K562 (cell line): ENCODE measurements at regions not wholly inside any gene's neighbourhood (a gene's known extent, or its start where the extent isn't known, plus 50 kb on each side); places are given as distances from the start of the nearest gene placed in this dataset.

Experiments
- ATAC-seq: fragments of 200-7000 bp; cut with Tn5 transposase; 3 replicates; pipeline ENCODE4 v1.9.1; 2020; ENCODE audit warnings: moderate library complexity
- BruUV-seq: library from RNA; stranded (reverse); fragments of 400-500 nt; replicated peaks from 2 replicates; lab custom pipeline; 2021; lab: Mats Ljungman, UMichigan
- CTCF ChIA-PET: fragments of 300-600 bp; formaldehyde crosslinking; extraction: SDS; loops from one replicate; lab custom pipeline; 2021; ENCODE audit warnings: low intra/inter-chr PET ratio; lab: Yijun Ruan, JAX
- POLR2A ChIA-PET: fragments of 300-600, 350-650 bp; sonication (Branson Sonifier 250); formaldehyde crosslinking; extraction: SDS; loops from one replicate; lab custom pipeline; 2021; ENCODE audit warnings: antibody characterized with exemption, inconsistent platforms; lab: Yijun Ruan, JAX
- DNase-seq, 4 experiments: peaks; one replicate each; pipeline versions ENCODE4 v3.0.0 to v3.0.0-alpha.2; 2011 to 2018; ENCODE audit warnings: low spot score in 3 of 4, mixed read lengths in 3 of 4; ENCODE audit errors: extremely low read depth in 1 of 4
- FAIRE-seq: peaks from 2 replicates; lab custom pipeline; 2011; peaks lifted over from hg19 to GRCh38; lab: Jason Lieb, UNC
- H2AFZ ChIP-seq: 2 replicates; pipeline ENCODE4 v1.6.0; 2011; ENCODE audit warnings: low read depth, low read length, control low read depth, inconsistent platforms
- H3K27ac ChIP-seq: fragments of 200-600 bp; 3 replicates; pipeline ENCODE4 v1.8.0; 2011; ENCODE audit warnings: low read depth, mild to moderate bottlenecking, control low read depth, inconsistent platforms, low read length, moderate library complexity, mixed read lengths; ENCODE audit errors: extremely low read depth
- H3K27me3 ChIP-seq, 2 experiments: fragments of 300-600 bp in 1 of 2; 2 replicates in 1 of 2; 3 replicates in 1 of 2; pipeline versions ENCODE4 v1.6.0 to v1.8.0; 2011; ENCODE audit warnings: inconsistent platforms in 2 of 2, low read length in 2 of 2, mild to moderate bottlenecking in 1 of 2, mixed read lengths in 1 of 2, moderate library complexity in 1 of 2; ENCODE audit not compliant: control insufficient read depth in 2 of 2, insufficient read depth in 2 of 2
- H3K36me3 ChIP-seq: fragments of 300-600 bp; 3 replicates; pipeline ENCODE4 v1.8.0; 2011; ENCODE audit warnings: mild to moderate bottlenecking, low read length, inconsistent platforms; ENCODE audit not compliant: control insufficient read depth, insufficient read depth
- H3K4me1 ChIP-seq, 2 experiments: fragments of 200-600 bp in 1 of 2; replicated peaks in 1 of 2; 2 replicates in 1 of 2; 3 replicates in 1 of 2; pipeline versions ENCODE4 v1.5.1 to v1.8.0; 2011; ENCODE audit warnings: inconsistent platforms in 2 of 2, low read length in 2 of 2, mild to moderate bottlenecking in 1 of 2, mixed read lengths in 1 of 2, moderate library complexity in 1 of 2; ENCODE audit not compliant: control insufficient read depth in 2 of 2, insufficient read depth in 2 of 2
- H3K4me2 ChIP-seq: 2 replicates; pipeline ENCODE4 v1.6.1; 2011; ENCODE audit warnings: low read length, control low read depth, inconsistent platforms, mixed read lengths; ENCODE audit not compliant: insufficient read depth
- H3K4me3 ChIP-seq: fragments of 200-600 bp; sonication (generic), shearing (Covaris generic); 2 replicates; pipeline ENCODE4 v1.5.1; 2016; ENCODE audit warnings: control low read depth, inconsistent platforms
- H3K79me2 ChIP-seq: fragments of 200-600 bp; 3 replicates; pipeline ENCODE4 v1.8.0; 2011; ENCODE audit warnings: low read length, inconsistent platforms; ENCODE audit not compliant: control insufficient read depth, insufficient read depth
- H3K9ac ChIP-seq, 2 experiments: 2 replicates each; pipeline versions ENCODE4 v1.6.0 to v1.6.1; 2011; ENCODE audit warnings: low read depth in 2 of 2, low read length in 2 of 2, control low read depth in 1 of 2, inconsistent platforms in 1 of 2, mild to moderate bottlenecking in 1 of 2, mixed read lengths in 1 of 2; ENCODE audit not compliant: insufficient read depth in 1 of 2
- H3K9me1 ChIP-seq: one replicate; pipeline ENCODE4 v1.6.0; 2011; ENCODE audit warnings: inconsistent platforms, mild to moderate bottlenecking, low read length, moderate library complexity; ENCODE audit not compliant: control insufficient read depth, insufficient read depth
- H3K9me3 ChIP-seq: replicated peaks from 2 replicates; pipeline ENCODE4 v1.5.1; 2011; ENCODE audit warnings: low read depth, low read length, inconsistent platforms; ENCODE audit not compliant: control insufficient read depth, insufficient read depth
- H4K20me1 ChIP-seq: replicated peaks from 2 replicates; pipeline ENCODE4 v1.6.1; 2011; ENCODE audit warnings: low read length, inconsistent platforms, mixed read lengths; ENCODE audit not compliant: control insufficient read depth, insufficient read depth
- ATF3 ChIP-seq, 2 experiments: fragments of 450-650 bp in 1 of 2; sonication (generic) in 1 of 2; formaldehyde crosslinking in 1 of 2; IDR thresholded peaks in 1 of 2; conservative IDR thresholded peaks in 1 of 2; 2 replicates each; pipeline versions ENCODE4 v1.6.1 to v1.8.1; 2016 to 2023; ENCODE audit warnings: mild to moderate bottlenecking in 2 of 2, moderate library complexity in 2 of 2, inconsistent platforms in 1 of 2, missing genetic modification reagents in 1 of 2
- MEIS2 ChIP-seq: fragments of 450-650 bp; IDR thresholded peaks from 2 replicates; pipeline ENCODE4 v1.6.1; 2014; ENCODE audit warnings: mild to moderate bottlenecking; ENCODE audit not compliant: partially characterized antibody
- POLR2A ChIP-seq: fragments of 450-650 bp; conservative IDR thresholded peaks from 2 replicates; pipeline ENCODE4 v1.6.1; 2016
- PRMT5 ChIP-seq: sonication (generic); formaldehyde crosslinking; IDR thresholded peaks from 2 replicates; pipeline ENCODE4 v1.5.0; 2020; ENCODE audit warnings: missing genetic modification reagents
- ZNF280B ChIP-seq: fragments of 250-450 bp; sonication (Bioruptor Pico); IDR thresholded peaks from 2 replicates; pipeline ENCODE4 v1.5.1; 2021; ENCODE audit warnings: mild to moderate bottlenecking
- WGBS: fragments of 100-300 bp; shearing (Covaris generic); methylation state at CpG from one replicate; pipeline ENCODE4 v1.1.6; 2016; ENCODE audit warnings: low coverage, mixed read lengths; ENCODE audit not compliant: insufficient coverage; ENCODE audit errors: missing lambda C conversion rate; 5-methylcytosine and 5-hydroxymethylcytosine counted together
- in situ Hi-C: fragments of 300-500 bp; cut with MboI; formaldehyde crosslinking; loops from 4 replicates; pipeline ENCODE4 v1.15.0; 2018; ENCODE audit warnings: inconsistent platforms, mixed read lengths
- intact Hi-C: fragments of 100-400 bp; cut with micrococcal nuclease; formaldehyde crosslinking; loops from 2 replicates; pipeline ENCODE4 v1.14.2; 2022

GRCh38 chr6:138592749-138593123 lies 93.4 kb upstream of the NHSL1 start:
- no peak for DNase-seq
- Histone ChIP-seq H4K20me1 (no peaks in the 10 kb centered on the region), H3K27ac (no peak overlapping the region), H3K9me1 (no peaks in the 10 kb centered on the region), H2AFZ (no peak overlapping the region), H3K9me3 (no peaks in the 10 kb centered on the region), H3K4me1 (no peaks in the 10 kb centered on the region), H3K36me3 (no peaks in the 10 kb centered on the region), H3K4me2 (no peak overlapping the region)
- ChIA-PET CTCF (no interaction called here), POLR2A (no interaction called here)
- in situ Hi-C loops (no loop called here), intact Hi-C loops (loop anchor here (5.0 kb wide), 1 partner anchor 395 kb away; the partner anchor contains the start of gene REPS1)
- FAIRE-seq, result no peak
- no peak for TF ChIP-seq PRMT5 (CRISPR knock-in tag)
- no peak for TF ChIP-seq POLR2A
- TF ChIP-seq ATF3 (IDR thresholded peaks at IDR 0.05), result no peak
- no peak for TF ChIP-seq ATF3 (CRISPR knock-in tag; conservative IDR thresholded peaks at IDR 0.05)
- no peak for TF ChIP-seq ZNF280B (CRISPR knock-in tag)
- peak; percentile 15 for TF ChIP-seq MEIS2
- TF ChIP-seq, all 486 proteins: peak for 1
- no peak overlapping the region for H3K9ac ChIP-seq
- H3K27me3 ChIP-seq, result peaks cover 14 to 50% of the 10 kb centered on the region in 2 experiments
- ATAC-seq, result no peak
- no peak overlapping the region for H3K4me3 ChIP-seq
- 0% methylated on average over 1 of the region's 1 CpG for WGBS
- H3K79me2 ChIP-seq, result no peaks in the 10 kb centered on the region
- no TSS peak for BruUV-seq
